PC-9 (cell line): ENCODE measurements at regions not wholly inside any gene's neighbourhood (a gene's known extent, or its start where the extent isn't known, plus 50 kb on each side); places are given as distances from the start of the nearest gene placed in this dataset.

Experiments used
- BruUV-seq: library from RNA; stranded (reverse); fragments of 400-500 nt; replicated peaks from 2 replicates; lab custom pipeline; 2021; lab: Mats Ljungman, UMichigan
- CTCF ChIA-PET: fragments of 300-600 bp; sonication (Branson Sonifier 250); formaldehyde crosslinking; loops from one replicate; lab custom pipeline; 2022; ENCODE audit warnings: antibody characterized with exemption; lab: Charles Lee
- POLR2A ChIA-PET: fragments of 300-600 bp; sonication (Branson Sonifier 250); formaldehyde crosslinking; loops from one replicate; lab custom pipeline; 2022; ENCODE audit warnings: antibody characterized with exemption; ENCODE audit not compliant: unreplicated experiment; lab: Charles Lee
- DNase-seq, 2 experiments: peaks; one replicate each; pipeline versions ENCODE4 v3.0.0 to v3.0.0-alpha.2; 2015 to 2022; ENCODE audit warnings: mixed read lengths in 1 of 2
- H2AFZ ChIP-seq: fragments of 200-600 bp; sonication (generic); 2 replicates; pipeline ENCODE4 v1.8.1; 2017; ENCODE audit warnings: antibody characterized with exemption
- H3F3A ChIP-seq: fragments of 200-600 bp; sonication (generic); 2 replicates; pipeline ENCODE4 v1.8.1; 2017; ENCODE audit warnings: antibody characterized with exemption, mild to moderate bottlenecking, low read depth; ENCODE audit not compliant: insufficient read depth
- H3K27ac ChIP-seq: fragments of 200-600 bp; sonication (generic); 2 replicates; pipeline ENCODE4 v1.6.1; 2016; ENCODE audit warnings: mixed run types
- H3K27me3 ChIP-seq: fragments of 200-600 bp; sonication (generic); 2 replicates; pipeline ENCODE4 v1.6.1; 2016; ENCODE audit warnings: low read depth, mixed run types; ENCODE audit not compliant: insufficient read depth
- H3K36me3 ChIP-seq: fragments of 200-600 bp; sonication (generic); 2 replicates; pipeline ENCODE4 v1.6.1; 2016; ENCODE audit warnings: low read depth, mixed run types
- H3K4me1 ChIP-seq: fragments of 200-600 bp; sonication (generic); replicated peaks from 2 replicates; pipeline ENCODE4 v1.6.1; 2016; ENCODE audit warnings: mixed run types; ENCODE audit not compliant: insufficient read depth
- H3K4me2 ChIP-seq: fragments of 200-600 bp; sonication (generic); 2 replicates; pipeline ENCODE4 v1.6.1; 2017; ENCODE audit warnings: mixed run types
- H3K4me3 ChIP-seq: fragments of 200-600 bp; sonication (generic); 2 replicates; pipeline ENCODE4 v1.6.1; 2016; ENCODE audit warnings: mixed run types
- H3K79me2 ChIP-seq: fragments of 200-600 bp; sonication (generic); 2 replicates; pipeline ENCODE4 v1.6.1; 2017; ENCODE audit warnings: low read depth, mixed run types
- H3K9me2 ChIP-seq: fragments of 200-600 bp; sonication (generic); 2 replicates; pipeline ENCODE4 v1.8.1; 2017; ENCODE audit warnings: mild to moderate bottlenecking; ENCODE audit not compliant: insufficient read depth
- H3K9me3 ChIP-seq: fragments of 200-600 bp; sonication (generic); 2 replicates; pipeline ENCODE4 v1.8.1; 2016; ENCODE audit warnings: low read depth; ENCODE audit not compliant: insufficient read depth
- H4K20me1 ChIP-seq: fragments of 200-600 bp; sonication (generic); 2 replicates; pipeline ENCODE4 v1.8.1; 2017; ENCODE audit not compliant: insufficient read depth
- CTCF ChIP-seq: fragments of 200-600 bp; sonication (generic); conservative IDR thresholded peaks from 2 replicates; pipeline ENCODE4 v1.6.1; 2017; ENCODE audit warnings: mixed run types, antibody characterized with exemption, mild to moderate bottlenecking, moderate library complexity
- EZH2 ChIP-seq: fragments of 200-600 bp; sonication (generic); IDR thresholded peaks from 2 replicates; pipeline ENCODE4 v1.8.0; 2017; ENCODE audit warnings: antibody characterized with exemption, low read depth
- intact Hi-C: fragments of 100-400 bp; cut with micrococcal nuclease; formaldehyde crosslinking; loops from one replicate; pipeline ENCODE4 v1.10.0; 2022; ENCODE audit not compliant: unreplicated experiment

GRCh38 chr7:121510302-121510701 is 114.2 kb upstream of the FAM3C start:
- intact Hi-C loops: no loop called here
- no peak overlapping the region for H3K4me2 ChIP-seq
- ChIA-PET CTCF (no interaction called here), POLR2A (no interaction called here)
- no peaks in the 10 kb centered on the region for H3K79me2 ChIP-seq
- H3F3A ChIP-seq: peaks cover 6% of the 10 kb centered on the region; the same call in 1 of the 2 replicates
- peaks cover 8% of the 10 kb centered on the region for H3K4me1 ChIP-seq
- no peak overlapping the region for H3K4me3 ChIP-seq
- no peak overlapping the region for H2AFZ ChIP-seq
- H3K36me3 ChIP-seq: 0 out of 2 replicates have a peak, but pooled peaks cover 3% of the 10 kb centered on the region
- no peak for DNase-seq
- no peaks in the 10 kb centered on the region for H3K27me3 ChIP-seq
- no peaks in the 10 kb centered on the region for H3K9me2 ChIP-seq
- TF ChIP-seq EZH2 (no peak), CTCF (no peak; the same call in 1 of the 2 replicates)
- no peak overlapping the region for H3K27ac ChIP-seq
- BruUV-seq: no TSS peak
- peaks cover 46% of the 10 kb centered on the region for H3K9me3 ChIP-seq
- no peaks in the 10 kb centered on the region for H4K20me1 ChIP-seq

- H3K27ac ChIP-seq: no peak overlapping the region
- no TSS peak for BruUV-seq
- peaks cover 40% of the 10 kb centered on the region for H3K9me3 ChIP-seq
- 0 out of 2 replicates have a peak, but pooled peaks cover 2% of the 10 kb centered on the region for H3K4me1 ChIP-seq
- no peak overlapping the region for H3K4me2 ChIP-seq
- H3F3A ChIP-seq: 0 out of 2 replicates have a peak, but pooled peaks cover 3% of the 10 kb centered on the region
- intact Hi-C loops: no loop called here
- ChIA-PET CTCF (no interaction called here), POLR2A (no interaction called here)
- no peak for TF ChIP-seq CTCF
- H3K79me2 ChIP-seq: no peaks in the 10 kb centered on the region
- no peaks in the 10 kb centered on the region for H3K9me2 ChIP-seq
- H3K4me3 ChIP-seq: no peak overlapping the region
- 0 out of 2 replicates have a peak, but pooled peaks cover 3% of the 10 kb centered on the region for H3K36me3 ChIP-seq
- no peaks in the 10 kb centered on the region for H4K20me1 ChIP-seq
- no peak for DNase-seq
- H2AFZ ChIP-seq: no peak overlapping the region
- no peaks in the 10 kb centered on the region for H3K27me3 ChIP-seq
Measured at GRCh38 chr7:121505540-121506182, 109.6 kb upstream of the FAM3C start.

DNA sequence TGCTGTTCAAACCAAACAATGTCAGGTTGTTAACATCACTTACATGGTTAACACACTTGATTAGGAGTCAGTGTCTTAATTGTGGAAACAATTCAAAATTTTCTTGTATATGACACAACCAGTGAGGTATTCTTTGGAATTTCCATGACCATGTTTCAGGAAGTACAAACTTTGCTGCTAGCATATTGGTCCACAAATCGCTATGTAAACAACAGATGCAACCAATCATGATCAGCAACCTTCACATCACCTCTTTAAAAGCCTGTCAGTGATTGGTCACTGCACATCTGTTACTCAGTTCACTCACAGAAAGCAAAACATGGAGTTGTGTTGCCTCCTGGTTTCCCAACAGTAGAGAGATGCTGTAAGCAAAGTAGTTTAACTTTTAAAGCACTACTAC is 108.9 kb upstream of the FAM3C start:
- 0 out of 2 replicates have a peak, but pooled peaks cover 3% of the 10 kb centered on the region for H3F3A ChIP-seq
- ChIA-PET POLR2A (no interaction called here), CTCF (no interaction called here)
- H3K9me2 ChIP-seq: no peaks in the 10 kb centered on the region
- 0 out of 2 replicates have a peak, but pooled peaks cover 4% of the 10 kb centered on the region for H3K4me1 ChIP-seq
- H3K36me3 ChIP-seq: 0 out of 2 replicates have a peak, but pooled peaks cover 3% of the 10 kb centered on the region
- no peak for DNase-seq
- H3K9me3 ChIP-seq: peaks cover 35% of the 10 kb centered on the region
- BruUV-seq: no TSS peak
- H3K4me3 ChIP-seq: no peak overlapping the region
- no peak overlapping the region; the same call in 1 of the 2 replicates for H3K27ac ChIP-seq
- H2AFZ ChIP-seq: no peak overlapping the region
- intact Hi-C loops: no loop called here
- no peaks in the 10 kb centered on the region for H4K20me1 ChIP-seq
- H3K79me2 ChIP-seq: no peaks in the 10 kb centered on the region
- TF ChIP-seq EZH2: no peak
- no peaks in the 10 kb centered on the region for H3K27me3 ChIP-seq
- H3K4me2 ChIP-seq: no peak overlapping the region
